Amniotic epithelial cell (primary cell): ENCODE measurements at regions not wholly inside any gene's neighbourhood (a gene's known extent, or its start where the extent isn't known, plus 50 kb on each side); places are given as distances from the start of the nearest gene placed in this dataset.

Source experiments
- DNase-seq: peaks from one replicate; pipeline ENCODE4 v3.0.0-alpha.2; 2010; ENCODE audit warnings: low read depth

- no peak for DNase-seq
Observed at GRCh38 chr2:239498981-239499634, 98.3 kb upstream of the HDAC4 start.

- no peak for DNase-seq
Observed at GRCh38 chr2:239498576-239498975, 97.8 kb upstream of the HDAC4 start.

- DNase-seq = no peak
Observed at GRCh38 chr2:239496700-239497099, 95.9 kb upstream of the HDAC4 start.

- no peak for DNase-seq
Observed at GRCh38 chr2:239495791-239496233, 95.0 kb upstream of the HDAC4 start.

- DNase-seq = no peak
Observed at GRCh38 chr2:239495175-239495574, 94.4 kb upstream of the HDAC4 start.

GRCh38 chr2:239494578-239494977, 93.8 kb upstream of the HDAC4 start:
- DNase-seq = no peak

GRCh38 chr2:239489481-239489880, 88.7 kb upstream of the HDAC4 start:
- no peak for DNase-seq

- DNase-seq = no peak
Observed at GRCh38 chr2:239488125-239488524, 87.3 kb upstream of the HDAC4 start.

GRCh38 chr2:239487272-239487671, 86.5 kb upstream of the HDAC4 start:
- DNase-seq = no peak

- no peak for DNase-seq
Observed at GRCh38 chr2:239485622-239486021, 84.8 kb upstream of the HDAC4 start.

- DNase-seq = no peak
Observed at GRCh38 chr2:239484571-239485355, 83.9 kb upstream of the HDAC4 start.

- DNase-seq = no peak
Observed at GRCh38 chr2:239482778-239483712, 82.2 kb upstream of the HDAC4 start.

GRCh38 chr2:239479471-239479870, 78.7 kb upstream of the HDAC4 start:
- DNase-seq = no peak

- no peak for DNase-seq
Observed at GRCh38 chr2:239477591-239477990, 76.8 kb upstream of the HDAC4 start.

- no peak for DNase-seq
Observed at GRCh38 chr2:239476757-239477585, 76.2 kb upstream of the HDAC4 start.

- DNase-seq = no peak
Observed at GRCh38 chr2:239476029-239476756, 75.4 kb upstream of the HDAC4 start.

- DNase-seq = no peak
Observed at GRCh38 chr2:239475161-239476028, 74.6 kb upstream of the HDAC4 start.

- no peak for DNase-seq
Observed at GRCh38 chr2:239473211-239473805, 72.5 kb upstream of the HDAC4 start.

- no peak for DNase-seq
Observed at GRCh38 chr2:239472235-239472775, 71.5 kb upstream of the HDAC4 start.
